Lower leg skin (tissue), 4 donors: ENCODE measurements at regions not wholly inside any gene's neighbourhood (a gene's known extent, or its start where the extent isn't known, plus 50 kb on each side); places are given as distances from the start of the nearest gene placed in this dataset.

Source experiments
- DNase-seq, 2 donors: peaks; one replicate each; pipeline ENCODE4 v3.0.0-alpha.2; 2019; ENCODE audit warnings: low spot score in 2 of 2
- H3K4me3 ChIP-seq: fragments of 200-600 bp; sonication (generic); 2 replicates; pipeline ENCODE4 v1.5.1; 2017; ENCODE audit warnings: mild to moderate bottlenecking, low read depth; ENCODE audit not compliant: poor library complexity, severe bottlenecking
- POLR2A ChIP-seq, 2 donors: fragments of 450-650 bp; IDR thresholded peaks; one replicate each; pipeline ENCODE4 v1.6.1; 2016 to 2017; ENCODE audit warnings: antibody characterized with exemption in 2 of 2, mild to moderate bottlenecking in 1 of 2, moderate library complexity in 1 of 2
- WGBS, 2 donors: methylation state at CpG; one replicate each; pipeline ENCODE4 v1.1.5; 2018; 5-methylcytosine and 5-hydroxymethylcytosine counted together
- intact Hi-C: fragments of 100-400 bp; cut with DNase I; formaldehyde crosslinking; loops from one replicate; pipeline ENCODE4 v1.15.0; 2023; ENCODE audit warnings: low total_unique reads
- TF ChIP-seq, protein P1 (sequence below), 3 donors: fragments of 450-650 bp; IDR thresholded peaks; one replicate each; pipeline ENCODE4 v1.5.1; 2016; ENCODE audit warnings: antibody characterized with exemption in 3 of 3, mild to moderate bottlenecking in 3 of 3, moderate library complexity in 2 of 3

GRCh38 chr7:57328457-57328856 is 121.5 kb upstream of the ZNF716 start:
- H3K4me3 ChIP-seq = no peak overlapping the region
- intact Hi-C loops = no loop called here
- no peak for TF ChIP-seq POLR2A (IDR thresholded peaks at IDR 0.05)
- TF ChIP-seq, protein P1, sequence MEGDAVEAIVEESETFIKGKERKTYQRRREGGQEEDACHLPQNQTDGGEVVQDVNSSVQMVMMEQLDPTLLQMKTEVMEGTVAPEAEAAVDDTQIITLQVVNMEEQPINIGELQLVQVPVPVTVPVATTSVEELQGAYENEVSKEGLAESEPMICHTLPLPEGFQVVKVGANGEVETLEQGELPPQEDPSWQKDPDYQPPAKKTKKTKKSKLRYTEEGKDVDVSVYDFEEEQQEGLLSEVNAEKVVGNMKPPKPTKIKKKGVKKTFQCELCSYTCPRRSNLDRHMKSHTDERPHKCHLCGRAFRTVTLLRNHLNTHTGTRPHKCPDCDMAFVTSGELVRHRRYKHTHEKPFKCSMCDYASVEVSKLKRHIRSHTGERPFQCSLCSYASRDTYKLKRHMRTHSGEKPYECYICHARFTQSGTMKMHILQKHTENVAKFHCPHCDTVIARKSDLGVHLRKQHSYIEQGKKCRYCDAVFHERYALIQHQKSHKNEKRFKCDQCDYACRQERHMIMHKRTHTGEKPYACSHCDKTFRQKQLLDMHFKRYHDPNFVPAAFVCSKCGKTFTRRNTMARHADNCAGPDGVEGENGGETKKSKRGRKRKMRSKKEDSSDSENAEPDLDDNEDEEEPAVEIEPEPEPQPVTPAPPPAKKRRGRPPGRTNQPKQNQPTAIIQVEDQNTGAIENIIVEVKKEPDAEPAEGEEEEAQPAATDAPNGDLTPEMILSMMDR (IDR thresholded peaks at IDR 0.05) = no peak
- DNase-seq = no peak
- 71 to 84% methylated on average over 9 to 11 of the region's 11 CpGs for WGBS, 2 donors

DNA sequence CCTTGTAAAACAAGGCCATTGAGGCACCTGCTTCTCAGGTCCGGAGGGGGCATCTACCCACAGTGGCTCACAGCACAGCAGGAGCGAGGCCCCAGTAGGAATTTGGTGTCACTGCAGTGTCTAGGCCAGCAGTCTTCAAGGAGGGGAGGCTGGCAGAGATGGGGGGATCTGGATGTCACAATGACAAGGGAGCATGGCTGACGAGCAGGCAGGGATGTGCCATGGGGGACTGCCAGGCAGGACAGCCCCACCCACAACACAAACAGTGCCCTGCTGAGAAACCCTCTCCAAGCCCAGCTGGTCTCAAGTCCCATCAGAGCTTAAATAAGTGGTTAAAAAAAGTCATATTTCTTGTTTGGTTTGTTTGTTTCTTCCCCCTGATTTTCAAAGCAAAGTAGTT is 121.0 kb upstream of the ZNF716 start:
- TF ChIP-seq, protein P1 (IDR thresholded peaks at IDR 0.05) = no peak
- no peak for TF ChIP-seq POLR2A (IDR thresholded peaks at IDR 0.05)
- no peak for DNase-seq
- WGBS, 2 donors = 67 to 80% methylated on average over 3 of the region's 3 CpGs
- H3K4me3 ChIP-seq = no peak overlapping the region
- intact Hi-C loops = no loop called here

GRCh38 chr7:57339198-57339944 is 110.6 kb upstream of the ZNF716 start:
- H3K4me3 ChIP-seq = no peak overlapping the region
- TF ChIP-seq, protein P1 (IDR thresholded peaks at IDR 0.05) = no peak
- TF ChIP-seq POLR2A (IDR thresholded peaks at IDR 0.05) = no peak
- no peak for DNase-seq
- intact Hi-C loops = no loop called here
- 63 to 64% methylated on average over 11 of the region's 11 CpGs for whole genome bisulfite sequencing, 2 donors

DNA sequence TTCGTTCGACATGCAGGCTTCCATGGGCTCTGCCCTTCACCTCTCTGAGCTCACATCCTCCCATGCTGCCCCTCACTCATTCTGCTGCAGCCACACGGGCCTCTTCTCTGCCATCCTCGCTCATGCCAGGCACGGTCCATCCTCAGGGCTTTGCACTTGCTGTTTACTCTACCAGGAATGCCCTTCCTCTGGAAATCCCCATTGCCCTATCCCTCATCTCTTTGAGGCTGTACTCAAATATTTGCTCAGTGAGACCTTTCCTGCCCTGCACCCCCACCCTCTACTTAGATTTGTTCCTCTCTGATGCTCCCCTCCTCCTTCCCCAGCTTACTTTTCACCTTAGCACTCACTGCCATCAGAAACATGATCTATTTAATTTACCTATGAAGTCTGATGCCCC is 107.0 kb upstream of the ZNF716 start:
- no peak for DNase-seq
- intact Hi-C loops = no loop called here
- TF ChIP-seq, protein P1 (IDR thresholded peaks at IDR 0.05) = no peak
- no peak for TF ChIP-seq POLR2A (IDR thresholded peaks at IDR 0.05)
- WGBS, 2 donors = 92 to 94% methylated on average over 5 of the region's 5 CpGs
- H3K4me3 ChIP-seq = no peak overlapping the region

- TF ChIP-seq POLR2A (IDR thresholded peaks at IDR 0.05) = no peak
- TF ChIP-seq, protein P1 (IDR thresholded peaks at IDR 0.05) = no peak
- no peak overlapping the region for H3K4me3 ChIP-seq
- WGBS, 2 donors = 73 to 78% methylated on average over 12 to 14 of the region's 15 CpGs
- DNase-seq = no peak
- intact Hi-C loops = no loop called here
These were observed 105.9 kb upstream of the ZNF716 start for GRCh38 chr7:57343901-57344622.
